ENCODE measurements at regions not wholly inside any gene's neighbourhood (a gene's known extent, or its start where the extent isn't known, plus 50 kb on each side); places are given as distances from the start of the nearest gene placed in this dataset.
"Not testable (repeated sequence)": the region's sequence is repeated elsewhere in the genome, so short reads cannot be mapped to it uniquely, and the experiment has no call there.

GRCh38 chr11:90332415-90332814 is 109.6 kb upstream of the CHORDC1 start:
- intact Hi-C loops (cut with DNase I, micrococcal nuclease): no loop called here
- ATAC-seq (no peak), DNase-seq (no peak)

GRCh38 chr11:90330632-90331031 is 107.8 kb upstream of the CHORDC1 start:
- DNase-seq (no peak), ATAC-seq (no peak)
- intact Hi-C loops (cut with DNase I, micrococcal nuclease): no loop called here

- no peak for ATAC-seq
- intact Hi-C loops (cut with DNase I, micrococcal nuclease): no loop called here
- no peak for DNase-seq
Measured at GRCh38 chr11:90329043-90329442, 106.2 kb upstream of the CHORDC1 start.

- intact Hi-C loops (cut with DNase I, micrococcal nuclease): no loop called here
- no peak for ATAC-seq
- no peak for DNase-seq
Measured at GRCh38 chr11:90326647-90327046, 103.8 kb upstream of the CHORDC1 start.

- ATAC-seq (no peak), DNase-seq (no peak)
- intact Hi-C loops (cut with DNase I, micrococcal nuclease): no loop called here
Measured at GRCh38 chr11:90323289-90323688, 100.4 kb upstream of the CHORDC1 start.

- no peak for ATAC-seq
- no peak for DNase-seq
- intact Hi-C loops (cut with DNase I, micrococcal nuclease): no loop called here
Measured at GRCh38 chr11:90321018-90321417, 98.2 kb upstream of the CHORDC1 start.

GRCh38 chr11:90318651-90319050 is 95.8 kb upstream of the CHORDC1 start:
- no peak for DNase-seq
- ATAC-seq: no peak
- intact Hi-C loops (cut with DNase I, micrococcal nuclease): no loop called here

GRCh38 chr11:90310210-90310609 is 87.4 kb upstream of the CHORDC1 start:
- DNase-seq (no peak), ATAC-seq (no peak)
- intact Hi-C loops (cut with DNase I, micrococcal nuclease): no loop called here

- ATAC-seq (no peak), DNase-seq (no peak)
- intact Hi-C loops (cut with DNase I, micrococcal nuclease): no loop called here
Measured at GRCh38 chr11:90309693-90310092, 86.8 kb upstream of the CHORDC1 start.

- intact Hi-C loops (cut with DNase I, micrococcal nuclease): no loop called here
- DNase-seq: no peak
- ATAC-seq: no peak
Measured at GRCh38 chr11:90294526-90294925, 71.7 kb upstream of the CHORDC1 start.

- DNase-seq (no peak), ATAC-seq (no peak)
- intact Hi-C loops (cut with DNase I, micrococcal nuclease): no loop called here
Measured at GRCh38 chr11:90294091-90294490, 71.2 kb upstream of the CHORDC1 start.

GRCh38 chr11:90288212-90288821 is 65.5 kb upstream of the CHORDC1 start:
- ATAC-seq: no peak
- intact Hi-C loops (cut with DNase I, micrococcal nuclease): no loop called here
- DNase-seq: no peak

GRCh38 chr11:90286640-90287039 is 63.8 kb upstream of the CHORDC1 start:
- intact Hi-C loops (cut with DNase I, micrococcal nuclease): no loop called here
- ATAC-seq (no peak), DNase-seq (no peak)

GRCh38 chr11:90284171-90284570 is 61.3 kb upstream of the CHORDC1 start:
- intact Hi-C loops (cut with DNase I, micrococcal nuclease): no loop called here
- DNase-seq (no peak), ATAC-seq (no peak)

GRCh38 chr11:90282551-90283071 is 59.8 kb upstream of the CHORDC1 start:
- DNase-seq; intact Hi-C loops (cut with DNase I, micrococcal nuclease); ATAC-seq: not testable (repeated sequence)

GRCh38 chr11:90274362-90274761 is 51.5 kb upstream of the CHORDC1 start:
- no peak for DNase-seq
- intact Hi-C loops (cut with DNase I, micrococcal nuclease): no loop called here
- no peak for ATAC-seq

Small RNAs in the stretch of these regions (microRNA-seq; reads per million reads assigned to microRNA genes)
- gene MIR1261: 0 reads per million in 2 donors
- 0 reads per million in 2 donors for gene MIR4490
